Loucy (cell line): ENCODE measurements at regions not wholly inside any gene's neighbourhood (a gene's known extent, or its start where the extent isn't known, plus 50 kb on each side); places are given as distances from the start of the nearest gene placed in this dataset.

Source experiments
- H2AFZ ChIP-seq: fragments of 200-600 bp; sonication (generic); 2 replicates; pipeline ENCODE4 v1.6.0; 2016; ENCODE audit warnings: antibody characterized with exemption, mild to moderate bottlenecking, low read length, moderate library complexity
- H3F3A ChIP-seq: fragments of 200-600 bp; 2 replicates; pipeline ENCODE4 v1.6.0; 2016; ENCODE audit warnings: antibody characterized with exemption, low read depth, mild to moderate bottlenecking
- H3K27me3 ChIP-seq: fragments of 200-600 bp; sonication (generic); 2 replicates; pipeline ENCODE4 v1.6.1; 2014; ENCODE audit warnings: low read length, mild to moderate bottlenecking; ENCODE audit not compliant: insufficient read depth, poor library complexity, severe bottlenecking
- H3K36me3 ChIP-seq: fragments of 200-600 bp; sonication (generic); 2 replicates; pipeline ENCODE4 v1.6.1; 2016; ENCODE audit warnings: low read length; ENCODE audit not compliant: insufficient read depth
- H3K4me1 ChIP-seq: fragments of 200-600 bp; sonication (generic); 2 replicates; pipeline ENCODE4 v1.5.1; 2014; ENCODE audit warnings: low read length, mild to moderate bottlenecking; ENCODE audit not compliant: insufficient read depth, poor library complexity, severe bottlenecking
- H3K4me2 ChIP-seq: fragments of 200-600 bp; sonication (generic); 2 replicates; pipeline ENCODE4 v1.6.0; 2014; ENCODE audit warnings: antibody characterized with exemption, low read length, low read depth, mild to moderate bottlenecking; ENCODE audit not compliant: poor library complexity, severe bottlenecking
- H3K4me3 ChIP-seq: fragments of 200-600 bp; sonication (generic); 2 replicates; pipeline ENCODE4 v1.5.1; 2014; ENCODE audit warnings: low read length, mild to moderate bottlenecking, mixed read lengths; ENCODE audit not compliant: poor library complexity, severe bottlenecking
- H3K79me2 ChIP-seq: fragments of 200-600 bp; sonication (generic); 2 replicates; pipeline ENCODE4 v1.6.1; 2014; ENCODE audit warnings: low read length; ENCODE audit not compliant: insufficient read depth
- H3K9ac ChIP-seq: fragments of 200-600 bp; sonication (generic); 2 replicates; pipeline ENCODE4 v1.6.0; 2014; ENCODE audit warnings: mild to moderate bottlenecking, low read depth, low read length, moderate library complexity; ENCODE audit not compliant: poor library complexity, severe bottlenecking
- H3K9me2 ChIP-seq: fragments of 200-600 bp; sonication (generic); replicated peaks from 2 replicates; pipeline ENCODE4 v1.6.1; 2016; ENCODE audit warnings: low read depth, low read length, mixed read lengths
- H3K9me3 ChIP-seq: fragments of 200-600 bp; sonication (generic); 2 replicates; pipeline ENCODE4 v1.6.1; 2014; ENCODE audit warnings: mild to moderate bottlenecking, antibody characterized with exemption, low read length, low read depth; ENCODE audit not compliant: insufficient read depth
- H4K20me1 ChIP-seq: fragments of 200-600 bp; sonication (generic); 2 replicates; pipeline ENCODE4 v1.6.0; 2014; ENCODE audit warnings: antibody characterized with exemption, low read length, mild to moderate bottlenecking; ENCODE audit not compliant: insufficient read depth, poor library complexity, severe bottlenecking
- EZH2phosphoT487 ChIP-seq: fragments of 200-600 bp; IDR thresholded peaks from 2 replicates; pipeline ENCODE4 v1.6.1; 2018; ENCODE audit warnings: antibody characterized with exemption, mild to moderate bottlenecking, moderate library complexity, borderline replicate concordance
- TF ChIP-seq, protein P1 (sequence below): fragments of 200-600 bp; sonication (generic); conservative IDR thresholded peaks from 2 replicates; pipeline ENCODE4 v1.5.1; 2014; ENCODE audit warnings: mild to moderate bottlenecking, antibody characterized with exemption, low read length

DNA sequence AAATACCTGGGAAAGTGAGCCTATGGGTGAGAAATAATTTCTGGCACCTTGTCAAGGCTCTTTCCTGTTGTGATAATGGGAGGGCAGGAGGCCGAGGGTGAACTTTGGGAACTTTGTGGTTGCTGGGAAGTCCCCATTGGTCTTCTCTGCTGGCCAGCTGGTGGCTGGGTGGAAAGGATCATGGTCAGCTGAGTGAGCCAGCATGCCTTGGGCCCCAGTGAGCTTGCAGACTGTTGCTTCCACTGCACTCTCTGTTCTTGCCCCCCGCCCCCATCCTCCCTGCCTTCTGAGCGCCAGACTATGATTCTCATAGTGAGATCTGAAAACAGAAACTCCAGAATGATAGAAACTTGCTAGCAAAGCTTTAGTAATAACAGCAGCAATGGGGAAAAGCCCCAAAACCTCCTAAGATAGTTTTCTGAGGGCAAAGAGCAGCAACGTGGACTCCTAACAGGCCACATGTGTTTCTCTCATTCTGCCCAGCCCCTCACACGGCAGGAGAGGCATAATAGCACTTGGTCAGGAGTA is 139.2 kb upstream of the SMARCA2 start:
- Histone ChIP-seq H3K79me2 (no peaks in the 10 kb centered on the region), H3K4me1 (no peaks in the 10 kb centered on the region), H3K4me3 (no peak overlapping the region), H2AFZ (no peak overlapping the region), H3K4me2 (no peak overlapping the region), H3K9me2 (no peaks in the 10 kb centered on the region), H3K36me3 (no peaks in the 10 kb centered on the region), H4K20me1 (no peaks in the 10 kb centered on the region), H3K9me3 (no peaks in the 10 kb centered on the region), H3K9ac (no peak overlapping the region), H3F3A (no peaks in the 10 kb centered on the region), H3K27me3 (no peaks in the 10 kb centered on the region)
- TF ChIP-seq, protein P1, sequence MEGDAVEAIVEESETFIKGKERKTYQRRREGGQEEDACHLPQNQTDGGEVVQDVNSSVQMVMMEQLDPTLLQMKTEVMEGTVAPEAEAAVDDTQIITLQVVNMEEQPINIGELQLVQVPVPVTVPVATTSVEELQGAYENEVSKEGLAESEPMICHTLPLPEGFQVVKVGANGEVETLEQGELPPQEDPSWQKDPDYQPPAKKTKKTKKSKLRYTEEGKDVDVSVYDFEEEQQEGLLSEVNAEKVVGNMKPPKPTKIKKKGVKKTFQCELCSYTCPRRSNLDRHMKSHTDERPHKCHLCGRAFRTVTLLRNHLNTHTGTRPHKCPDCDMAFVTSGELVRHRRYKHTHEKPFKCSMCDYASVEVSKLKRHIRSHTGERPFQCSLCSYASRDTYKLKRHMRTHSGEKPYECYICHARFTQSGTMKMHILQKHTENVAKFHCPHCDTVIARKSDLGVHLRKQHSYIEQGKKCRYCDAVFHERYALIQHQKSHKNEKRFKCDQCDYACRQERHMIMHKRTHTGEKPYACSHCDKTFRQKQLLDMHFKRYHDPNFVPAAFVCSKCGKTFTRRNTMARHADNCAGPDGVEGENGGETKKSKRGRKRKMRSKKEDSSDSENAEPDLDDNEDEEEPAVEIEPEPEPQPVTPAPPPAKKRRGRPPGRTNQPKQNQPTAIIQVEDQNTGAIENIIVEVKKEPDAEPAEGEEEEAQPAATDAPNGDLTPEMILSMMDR = no peak
- no peak for TF ChIP-seq EZH2phosphoT487

DNA sequence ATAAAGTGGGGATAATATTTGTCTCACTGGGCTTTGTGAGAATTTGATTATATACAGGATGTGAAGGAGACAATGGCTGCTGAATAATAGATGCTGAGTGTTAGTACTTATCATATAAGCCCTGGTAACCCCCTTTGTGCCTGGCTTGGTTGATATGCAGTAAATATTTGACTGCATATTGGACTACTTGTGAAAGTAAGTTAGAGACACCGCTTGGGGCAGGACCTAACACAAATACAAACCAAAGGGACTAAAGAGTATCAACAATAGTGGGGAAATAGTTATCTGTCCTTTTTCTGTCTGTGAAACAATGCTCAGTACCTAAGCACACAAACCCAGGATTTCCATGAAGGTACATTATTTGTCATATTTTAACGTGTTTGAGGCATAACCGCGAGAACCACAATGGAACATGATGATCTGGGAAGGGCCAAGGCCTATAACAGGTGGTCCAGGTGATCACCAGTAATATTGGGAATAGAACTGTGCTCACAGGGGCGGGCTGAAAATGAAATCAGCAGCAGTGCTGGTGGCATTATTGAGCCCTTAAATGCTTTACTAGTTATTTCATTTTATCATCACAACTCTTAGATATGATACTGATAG is 138.2 kb upstream of the SMARCA2 start:
- Histone ChIP-seq H3K9ac (no peak overlapping the region), H3F3A (no peaks in the 10 kb centered on the region), H2AFZ (no peak overlapping the region)

DNA sequence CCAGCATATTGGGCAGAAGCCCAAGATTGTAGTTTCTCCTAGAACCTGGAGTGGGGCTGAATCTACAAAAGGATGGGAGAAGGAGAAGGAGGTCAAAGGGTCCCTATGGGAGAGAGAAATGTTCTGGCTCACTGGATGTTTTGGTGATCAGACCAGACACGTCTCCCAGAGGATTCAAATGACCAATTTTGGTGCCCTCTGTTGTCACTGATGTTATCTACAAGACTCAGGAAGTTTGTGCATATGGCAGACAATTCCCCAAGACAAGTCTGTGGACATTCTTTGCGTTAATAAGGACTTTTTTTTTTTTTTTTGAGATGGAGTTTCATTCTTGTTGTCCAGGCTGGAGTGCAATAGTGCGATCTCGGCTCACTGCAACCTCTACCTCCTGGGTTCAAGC is 137.2 kb upstream of the SMARCA2 start:
- Histone ChIP-seq H3K79me2 (no peaks in the 10 kb centered on the region), H4K20me1 (no peaks in the 10 kb centered on the region), H3K9me3 (no peaks in the 10 kb centered on the region), H3K4me1 (no peaks in the 10 kb centered on the region), H3K27me3 (no peaks in the 10 kb centered on the region), H3K4me3 (no peak overlapping the region), H3K4me2 (no peak overlapping the region), H3K36me3 (no peaks in the 10 kb centered on the region), H3K9ac (no peak overlapping the region), H3F3A (no peaks in the 10 kb centered on the region), H3K9me2 (no peaks in the 10 kb centered on the region), H2AFZ (no peak overlapping the region)
- TF ChIP-seq, protein P1 = no peak
- TF ChIP-seq EZH2phosphoT487 = no peak

More for the DNA sequence above, 138.2 kb upstream of the SMARCA2 start:
- H3K9me3 ChIP-seq = no peaks in the 10 kb centered on the region
- no peak for TF ChIP-seq EZH2phosphoT487
- TF ChIP-seq, protein P1 = no peak
- no peaks in the 10 kb centered on the region for H3K4me1 ChIP-seq
- no peaks in the 10 kb centered on the region for H3K36me3 ChIP-seq
- no peaks in the 10 kb centered on the region for H3K9me2 ChIP-seq
- H4K20me1 ChIP-seq = no peaks in the 10 kb centered on the region
- no peak overlapping the region for H3K4me2 ChIP-seq
- no peak overlapping the region for H3K4me3 ChIP-seq
- H3K79me2 ChIP-seq = no peaks in the 10 kb centered on the region
- no peaks in the 10 kb centered on the region for H3K27me3 ChIP-seq
